NCI-H748 (cell line): ENCODE measurements at regions not wholly inside any gene's neighbourhood (a gene's known extent, or its start where the extent isn't known, plus 50 kb on each side); places are given as distances from the start of the nearest gene placed in this dataset.
"Not testable (repeated sequence)": the region's sequence is repeated elsewhere in the genome, so short reads cannot be mapped to it uniquely, and the experiment has no call there.

Experiments
- DNase-seq: peaks from one replicate; lab custom pipeline; 2025; ENCODE audit not compliant: unreplicated experiment; lab: John Stamatoyannopoulos, UW

DNA sequence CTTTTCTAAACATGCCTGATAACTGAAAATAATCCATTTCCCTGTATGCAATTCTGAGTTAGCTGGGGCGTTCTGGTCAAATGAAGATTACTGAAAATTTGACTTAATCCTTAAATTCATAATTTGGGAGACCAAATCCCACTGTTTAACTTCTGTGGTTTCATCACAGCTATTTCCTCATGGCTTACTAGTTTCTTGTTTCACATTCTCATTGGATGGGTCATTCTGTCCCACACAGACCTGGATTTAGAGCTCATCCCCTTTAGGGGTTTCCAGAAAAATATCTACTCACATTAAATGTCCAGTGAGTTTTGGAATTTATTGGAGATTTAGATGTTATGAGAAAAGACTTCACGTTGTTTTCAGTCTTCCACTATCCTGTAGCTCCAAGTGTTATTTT, 709.3 kb upstream of the KLHL1 start:
- no peak for DNase-seq

DNA sequence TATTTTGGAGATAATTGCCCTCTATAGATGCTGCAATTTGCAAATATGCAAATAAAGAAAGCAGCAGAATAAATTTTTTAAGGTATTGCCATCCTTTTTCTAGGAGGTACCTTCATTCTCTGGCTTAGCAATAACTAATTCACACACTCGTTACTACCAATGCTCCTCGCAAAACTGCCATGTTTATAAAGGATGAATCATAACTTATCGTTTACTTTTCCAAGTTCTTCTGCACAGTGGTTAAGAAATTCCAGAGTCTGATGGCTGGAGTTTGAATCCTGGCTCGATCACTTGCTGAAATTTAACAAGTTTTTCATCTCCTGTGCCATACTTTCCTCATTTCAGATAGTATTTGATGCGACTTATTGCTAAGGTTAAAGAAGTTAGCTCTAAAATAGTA, 708.6 kb upstream of the KLHL1 start:
- DNase-seq: no peak

DNA sequence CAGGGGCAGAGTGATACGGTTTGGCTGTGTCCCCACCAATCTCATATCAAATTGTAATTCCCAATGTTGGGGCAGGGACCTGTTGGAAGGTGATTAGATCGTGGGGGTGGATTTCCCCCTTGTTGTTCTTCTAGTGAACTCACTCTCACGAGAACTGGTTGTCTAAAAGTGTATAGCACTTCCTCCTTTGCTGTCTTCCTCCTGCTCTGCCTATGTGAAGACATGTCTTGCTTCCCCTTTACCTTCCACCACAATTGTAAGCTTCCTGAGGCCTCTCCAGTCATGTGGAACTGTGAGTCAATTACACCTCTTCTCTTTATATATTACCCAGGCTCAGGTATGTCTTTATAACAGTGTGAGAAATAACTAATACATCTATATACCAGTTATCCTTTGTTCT, 706.4 kb upstream of the KLHL1 start:
- no peak for DNase-seq

- DNase-seq: no peak
These were observed 704.2 kb upstream of the KLHL1 start for GRCh38 chr13:70812481-70812880.

GRCh38 chr13:70809588-70809987, 701.3 kb upstream of the KLHL1 start:
- DNase-seq: no peak

DNA sequence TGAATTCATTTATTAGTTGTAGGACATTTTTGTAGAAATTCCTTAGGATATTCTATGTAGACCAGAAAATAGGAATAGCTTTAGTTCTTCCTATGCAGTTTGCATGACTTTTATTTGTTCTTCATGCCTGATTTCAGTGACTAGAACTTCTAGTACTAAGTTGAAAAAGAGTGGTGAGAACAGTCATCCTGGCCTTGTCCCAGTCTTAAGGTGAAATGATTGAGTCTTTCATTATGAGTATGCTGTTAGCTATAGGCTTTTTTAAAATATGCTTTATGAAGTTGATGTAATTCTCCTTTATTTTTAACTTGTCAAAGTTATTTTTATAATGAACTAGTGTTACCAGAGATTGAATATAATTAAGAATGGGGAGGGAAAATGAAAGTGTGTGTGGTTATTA, 690.1 kb upstream of the KLHL1 start:
- no peak for DNase-seq

DNA sequence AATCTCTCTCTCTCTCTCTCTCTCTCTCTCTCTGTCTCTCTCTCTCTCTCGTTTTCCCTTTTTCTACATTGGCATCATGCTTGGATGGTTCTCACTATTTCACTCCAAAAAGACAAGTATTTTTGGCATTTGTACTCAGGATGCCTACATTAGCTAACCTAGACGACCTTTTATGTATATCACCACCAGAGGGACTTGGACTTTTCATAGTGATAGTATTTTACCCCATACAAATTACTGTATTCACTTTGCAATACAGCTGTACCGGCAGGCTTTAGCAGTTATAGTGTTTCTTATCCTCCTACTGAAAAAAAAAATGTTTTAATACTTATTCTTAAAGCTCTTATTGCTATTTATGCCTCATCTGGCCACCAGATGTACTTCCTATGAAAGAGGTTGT, 687.2 kb upstream of the KLHL1 start:
- DNase-seq: peak; percentile 9

DNA sequence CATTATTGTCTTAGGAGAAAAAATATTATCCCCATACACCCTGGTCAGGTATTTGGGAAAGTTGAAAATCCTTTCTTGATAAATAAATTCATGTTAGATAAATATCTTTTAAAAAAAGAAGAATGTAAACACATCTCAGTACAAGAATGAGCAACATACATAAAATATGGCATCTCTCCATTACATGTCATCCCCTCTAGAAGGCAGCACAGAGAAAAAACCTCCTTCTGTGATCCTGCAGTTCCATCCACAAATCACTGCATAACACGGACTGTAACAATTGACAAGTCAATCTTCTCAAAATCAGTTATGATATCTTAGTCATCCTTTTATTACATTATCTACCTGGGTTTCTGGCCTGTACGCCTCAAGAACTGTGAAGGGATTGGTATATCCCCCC, 683.9 kb upstream of the KLHL1 start:
- no peak for DNase-seq

- DNase-seq: no peak
These were observed 681.5 kb upstream of the KLHL1 start for GRCh38 chr13:70789751-70790150.

DNA sequence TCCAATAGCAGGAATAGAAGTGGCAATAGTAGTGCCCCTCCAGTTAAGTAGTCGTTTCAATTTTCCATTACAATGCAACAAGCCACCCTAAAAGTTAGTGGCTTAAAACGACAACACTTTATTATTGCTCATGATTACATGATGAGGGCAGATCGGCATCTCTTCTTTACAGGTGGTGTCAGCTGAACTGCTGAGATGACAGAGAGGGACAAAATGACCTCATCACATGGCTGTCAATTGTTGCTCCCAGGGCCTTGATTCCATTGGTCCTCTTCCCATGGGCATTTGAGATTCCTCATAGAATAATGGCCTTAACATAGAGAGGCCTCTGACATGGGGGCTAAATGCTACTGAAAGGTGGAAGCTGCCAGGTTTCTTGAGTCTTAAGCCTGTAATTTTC, 679.8 kb upstream of the KLHL1 start:
- peak; percentile 63 for DNase-seq

GRCh38 chr13:70784207-70784989, 676.1 kb upstream of the KLHL1 start:
- DNase-seq: peak; percentile 41

DNA sequence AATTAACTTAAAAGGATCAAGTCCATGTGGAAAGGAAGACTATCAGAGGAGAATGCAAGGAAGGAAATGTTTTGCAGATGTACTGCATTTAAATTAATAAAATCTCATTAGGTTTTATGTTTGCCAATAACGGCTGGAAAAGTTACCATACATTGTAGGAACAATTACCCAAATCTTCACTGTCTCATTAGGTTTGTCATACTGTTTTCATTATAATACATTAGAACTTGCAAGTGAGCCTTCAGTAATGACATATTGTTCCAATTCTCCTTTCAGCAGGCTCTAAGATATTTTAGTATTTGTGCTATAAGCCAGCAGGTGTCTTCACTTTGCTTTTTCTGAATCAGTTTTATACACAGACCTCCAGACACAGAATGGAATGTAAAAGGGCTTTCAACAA, 661.6 kb upstream of the KLHL1 start:
- DNase-seq: no peak

GRCh38 chr13:70758932-70759331, 650.7 kb upstream of the KLHL1 start:
- no peak for DNase-seq

DNA sequence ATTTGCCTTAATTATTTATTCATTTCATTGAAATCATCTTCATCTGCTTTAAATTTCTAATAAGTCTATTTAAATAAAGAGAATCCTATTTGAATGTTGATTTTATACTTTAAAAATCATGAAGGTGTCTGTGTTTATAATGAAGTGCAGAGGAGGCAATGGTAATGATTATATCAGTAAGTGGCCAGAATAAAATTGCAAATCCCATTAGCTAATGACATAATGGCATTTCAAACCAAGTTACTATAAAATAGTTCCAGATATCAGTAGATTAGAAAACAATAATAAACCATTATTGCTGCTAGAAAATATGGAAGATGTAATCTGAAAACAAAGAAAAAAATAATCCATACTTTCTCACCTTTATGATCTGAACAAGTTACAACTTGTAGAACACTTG, 647.8 kb upstream of the KLHL1 start:
- no peak for DNase-seq

- DNase-seq: no peak
These were observed 647.2 kb upstream of the KLHL1 start for GRCh38 chr13:70755456-70755855.

DNA sequence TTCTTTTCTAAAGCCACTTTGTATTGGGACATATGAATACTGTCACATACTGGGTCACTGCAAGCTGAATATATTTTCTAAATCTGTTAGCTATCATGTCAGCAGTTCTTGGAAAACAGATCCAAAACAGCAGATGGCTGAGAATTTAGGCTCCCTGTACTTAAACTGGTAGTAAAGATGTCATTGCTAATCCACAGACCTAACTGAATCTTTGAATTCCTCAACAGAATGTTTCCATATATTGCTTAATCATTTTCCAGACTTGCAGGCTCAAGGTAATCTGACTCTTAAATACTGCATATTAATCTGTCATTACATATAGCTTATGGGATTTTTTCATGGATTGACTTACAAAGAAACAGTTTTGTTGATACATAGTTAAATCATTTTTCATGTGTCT, 639.0 kb upstream of the KLHL1 start:
- DNase-seq: no peak

- DNase-seq: not testable (repeated sequence)
These were observed 638.2 kb upstream of the KLHL1 start for GRCh38 chr13:70746469-70746868.

- DNase-seq: no peak
These were observed 628.5 kb upstream of the KLHL1 start for GRCh38 chr13:70736622-70737317.

- peak; percentile 99 for DNase-seq
These were observed 624.4 kb upstream of the KLHL1 start for GRCh38 chr13:70732611-70733010.

DNA sequence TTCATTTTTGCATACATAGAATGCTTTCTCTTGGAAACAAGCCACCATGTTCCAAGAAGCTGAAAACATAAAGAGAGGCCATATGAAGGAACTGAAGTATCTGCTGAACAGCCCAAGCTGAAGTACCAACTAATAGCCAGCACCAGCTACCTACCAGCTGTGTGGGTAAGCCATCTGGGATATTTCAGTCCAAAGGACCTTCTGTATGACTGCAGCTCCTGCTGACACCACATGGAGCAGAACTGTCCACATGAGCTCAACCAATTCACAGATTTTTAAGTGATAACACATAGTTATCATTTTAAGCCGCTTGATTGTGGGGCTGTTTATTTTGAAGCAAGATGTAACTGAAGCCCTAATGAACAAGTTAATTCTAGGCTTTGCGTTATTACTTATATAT, 621.1 kb upstream of the KLHL1 start:
- DNase-seq: peak; percentile 17

- peak; percentile 60 for DNase-seq
These were observed 615.5 kb upstream of the KLHL1 start for GRCh38 chr13:70723732-70724131.

GRCh38 chr13:70720386-70720785, 612.1 kb upstream of the KLHL1 start:
- no peak for DNase-seq

DNA sequence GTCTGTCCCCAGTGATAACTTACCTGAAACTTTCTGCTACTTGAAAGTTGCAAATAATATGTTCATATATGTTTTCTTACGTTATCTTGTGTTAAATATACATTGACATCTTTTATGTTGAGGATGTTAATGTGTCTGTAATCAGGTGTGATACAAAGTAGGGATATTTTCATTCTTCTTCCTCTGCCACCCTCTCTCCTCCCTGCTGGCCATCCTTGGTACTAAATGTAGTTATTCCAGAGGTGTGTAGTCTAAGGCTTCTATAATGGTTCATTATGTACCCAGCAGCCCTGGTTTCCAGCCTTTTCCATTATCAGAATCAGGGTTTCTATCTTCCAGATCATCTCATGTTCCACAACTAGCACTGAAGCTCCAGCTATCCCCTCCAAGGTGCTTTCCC, 606.7 kb upstream of the KLHL1 start:
- DNase-seq: no peak
